IMR-90 (cell line): ENCODE measurements at regions not wholly inside any gene's neighbourhood (a gene's known extent, or its start where the extent isn't known, plus 50 kb on each side); places are given as distances from the start of the nearest gene placed in this dataset.

Experiments used
- BHLHE40 ChIP-seq: fragments of 150-350 bp; IDR thresholded peaks from 2 replicates; pipeline ENCODE4 v1.6.1; 2016; ENCODE audit warnings: mild to moderate bottlenecking, low read depth, low read length
- CEBPB ChIP-seq: IDR thresholded peaks from 2 replicates; pipeline ENCODE4 v1.6.1; 2012; ENCODE audit warnings: low read depth, low read length, improper control_type of control experiment
- CTCF ChIP-seq: conservative IDR thresholded peaks from 2 replicates; pipeline ENCODE4 v1.5.1; 2012; ENCODE audit warnings: mild to moderate bottlenecking, low read depth, low read length, improper control_type of control experiment
- ELK1 ChIP-seq: fragments of 150-350 bp; IDR thresholded peaks from 2 replicates; pipeline ENCODE4 v1.6.1; 2016; ENCODE audit warnings: low read depth, mild to moderate bottlenecking, low read length, moderate library complexity, borderline replicate concordance
- MAZ ChIP-seq: IDR thresholded peaks from 2 replicates; pipeline ENCODE4 v1.6.1; 2012; ENCODE audit warnings: low read depth, mild to moderate bottlenecking, low read length, improper control_type of control experiment, moderate library complexity, borderline replicate concordance
- MXI1 ChIP-seq: IDR thresholded peaks from 2 replicates; pipeline ENCODE4 v1.6.1; 2012; ENCODE audit warnings: low read depth, mild to moderate bottlenecking, low read length, moderate library complexity, borderline replicate concordance
- POLR2A ChIP-seq: IDR thresholded peaks from 2 replicates; pipeline ENCODE4 v1.6.1; 2012; ENCODE audit warnings: mild to moderate bottlenecking, low read depth, low read length
- RAD21 ChIP-seq: IDR thresholded peaks from 2 replicates; pipeline ENCODE4 v1.6.1; 2012; ENCODE audit warnings: low read length, improper control_type of control experiment
- RCOR1 ChIP-seq: IDR thresholded peaks from 2 replicates; pipeline ENCODE4 v1.6.1; 2012; ENCODE audit warnings: mild to moderate bottlenecking, low read length, improper control_type of control experiment; ENCODE audit not compliant: insufficient replicate concordance
- RFX5 ChIP-seq: IDR thresholded peaks from 2 replicates; pipeline ENCODE4 v1.8.0; 2012; ENCODE audit warnings: low read depth, mild to moderate bottlenecking, low read length, moderate library complexity
- SMC3 ChIP-seq: fragments of 150-350 bp; IDR thresholded peaks from 2 replicates; pipeline ENCODE4 v1.6.1; 2016; ENCODE audit warnings: low read depth, mild to moderate bottlenecking, antibody characterized with exemption, low read length, moderate library complexity
- USF2 ChIP-seq: fragments of 150-350 bp; IDR thresholded peaks from 2 replicates; pipeline ENCODE4 v1.6.1; 2017; ENCODE audit warnings: mild to moderate bottlenecking, antibody characterized with exemption, low read length, low read depth

- TF ChIP-seq CTCF, result no peak
- TF ChIP-seq BHLHE40, result no peak
- no peak for TF ChIP-seq ELK1
- no peak for TF ChIP-seq RFX5
- TF ChIP-seq CEBPB, result no peak
- no peak for TF ChIP-seq POLR2A
- TF ChIP-seq RAD21, result no peak
- no peak for TF ChIP-seq USF2
- no peak for TF ChIP-seq MAZ
- no peak for TF ChIP-seq MXI1
- no peak for TF ChIP-seq SMC3
- no peak for TF ChIP-seq RCOR1
These were observed 52.4 kb upstream of the TRIO start for GRCh38 chr5:14090755-14091154.
